HG03045 (cell line): ENCODE measurements at regions not wholly inside any gene's neighbourhood (a gene's known extent, or its start where the extent isn't known, plus 50 kb on each side); places are given as distances from the start of the nearest gene placed in this dataset.
"Not testable (repeated sequence)": the region's sequence is repeated elsewhere in the genome, so short reads cannot be mapped to it uniquely, and the experiment has no call there.

ENCODE experiments used
- ATAC-seq: cut with Tn5 transposase; IDR thresholded peaks from one replicate; pipeline ENCODE4 v1.9.1; 2021; ENCODE audit warnings: mild to moderate bottlenecking, moderate library complexity; ENCODE audit not compliant: unreplicated experiment

DNA sequence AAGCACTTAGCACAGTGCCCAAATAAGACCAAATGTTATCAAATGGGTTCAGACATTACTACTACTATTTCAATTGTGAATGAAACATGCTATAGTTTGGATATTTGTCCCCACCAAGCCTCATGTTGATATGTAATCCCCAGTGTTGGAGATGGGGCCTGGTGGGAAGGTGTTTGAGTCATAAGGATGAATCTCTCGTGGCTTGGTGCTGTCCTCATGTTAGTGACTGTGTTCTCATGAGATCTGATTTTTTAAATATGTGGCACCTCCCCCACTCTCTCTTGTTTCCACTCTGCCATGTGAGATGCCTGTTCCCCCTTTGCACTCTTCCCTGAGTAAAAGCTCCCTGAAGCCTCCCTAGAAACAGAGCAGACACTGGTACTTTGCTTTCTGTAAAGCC lies 148.7 kb upstream of the TGFBR2 start:
- no peak for ATAC-seq

DNA sequence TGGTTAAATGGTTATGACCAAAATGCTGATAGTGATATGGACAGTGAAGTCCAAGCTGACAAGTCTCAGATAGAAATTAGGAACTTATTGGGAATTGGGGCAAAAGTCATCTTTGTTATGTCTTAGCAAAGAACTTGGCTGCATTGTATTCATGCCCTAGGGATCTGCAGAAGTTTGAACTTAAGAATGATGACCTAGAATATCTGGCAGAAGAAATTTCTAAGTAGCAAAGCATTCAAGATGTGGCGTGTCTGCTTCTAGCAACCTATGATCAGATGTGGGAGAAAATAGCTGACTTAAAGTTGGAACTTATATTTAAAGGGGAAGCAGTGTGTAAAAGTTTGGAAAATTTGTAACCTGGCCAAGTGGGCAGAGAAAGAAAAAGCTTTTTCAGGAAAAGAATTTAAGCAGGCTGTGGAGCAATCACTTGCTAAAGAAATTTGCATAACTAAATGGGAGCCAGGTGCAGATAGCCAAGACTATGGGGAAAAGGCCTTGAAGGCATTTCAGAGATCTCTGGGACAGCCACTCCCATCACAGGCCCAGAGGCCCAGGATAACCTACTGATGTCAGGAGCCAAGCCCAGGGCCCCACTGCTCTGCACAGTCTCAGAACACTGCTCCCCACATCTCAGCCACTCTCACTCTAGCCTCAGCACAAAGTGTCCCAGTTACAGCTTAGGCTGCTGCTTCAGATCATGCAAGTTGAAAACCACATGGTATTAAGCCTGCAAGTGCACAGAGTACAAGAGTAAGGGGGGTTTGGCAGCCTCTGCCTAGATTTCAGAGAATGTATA lies 147.8 kb upstream of the TGFBR2 start:
- no peak for ATAC-seq

DNA sequence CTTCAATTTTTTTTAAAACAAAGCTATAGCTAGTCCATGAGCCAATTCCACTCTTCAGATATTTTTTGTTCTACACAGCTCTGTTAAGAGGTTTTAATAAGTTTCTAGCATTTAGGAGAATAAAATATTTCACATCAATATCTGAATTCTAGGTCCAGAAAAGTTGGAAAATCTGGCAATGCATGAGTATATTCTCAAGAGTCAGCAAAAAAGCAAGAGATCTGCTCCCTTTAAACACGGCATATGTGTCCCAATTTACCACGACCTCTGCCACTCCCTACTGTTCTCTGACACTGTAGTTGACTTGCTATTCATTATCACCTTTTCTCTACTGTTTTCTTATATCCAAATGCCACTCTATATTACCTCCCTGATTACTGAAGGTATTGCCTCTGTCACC lies 145.1 kb upstream of the TGFBR2 start:
- ATAC-seq: no peak

DNA sequence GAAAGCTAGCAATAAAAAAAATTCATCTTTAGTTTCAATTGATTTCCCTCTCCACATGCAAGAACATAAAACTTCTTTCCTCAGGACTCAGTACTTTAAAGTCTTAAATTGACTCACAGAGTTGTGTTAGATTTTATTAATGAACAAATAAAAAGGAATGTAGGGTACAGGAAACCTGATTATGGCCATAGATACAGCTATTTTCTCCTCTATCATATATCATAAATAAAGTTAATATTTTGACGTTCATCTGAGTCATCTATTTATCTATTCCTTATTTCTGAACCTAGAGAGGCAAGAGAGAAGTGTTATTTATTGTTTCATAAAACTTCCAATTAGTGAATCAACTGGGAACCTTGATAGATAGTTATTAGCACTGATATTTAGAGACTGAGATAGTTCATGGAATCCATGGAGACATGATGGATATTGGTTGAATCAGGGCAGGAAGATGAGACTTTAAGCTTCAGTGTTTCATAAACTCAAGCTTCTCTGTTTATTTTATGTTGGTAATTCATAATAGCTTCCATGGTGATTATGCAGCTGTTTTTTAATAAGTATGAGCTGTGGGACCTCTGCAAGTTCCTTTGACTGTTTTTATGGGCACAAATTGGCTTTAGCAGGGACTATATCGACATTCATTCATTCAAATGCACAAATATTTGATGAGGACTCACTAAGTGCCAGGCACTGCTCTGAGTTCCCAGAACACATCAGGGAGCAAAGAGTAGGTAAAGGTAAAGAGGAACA lies 143.5 kb upstream of the TGFBR2 start:
- no peak for ATAC-seq

DNA sequence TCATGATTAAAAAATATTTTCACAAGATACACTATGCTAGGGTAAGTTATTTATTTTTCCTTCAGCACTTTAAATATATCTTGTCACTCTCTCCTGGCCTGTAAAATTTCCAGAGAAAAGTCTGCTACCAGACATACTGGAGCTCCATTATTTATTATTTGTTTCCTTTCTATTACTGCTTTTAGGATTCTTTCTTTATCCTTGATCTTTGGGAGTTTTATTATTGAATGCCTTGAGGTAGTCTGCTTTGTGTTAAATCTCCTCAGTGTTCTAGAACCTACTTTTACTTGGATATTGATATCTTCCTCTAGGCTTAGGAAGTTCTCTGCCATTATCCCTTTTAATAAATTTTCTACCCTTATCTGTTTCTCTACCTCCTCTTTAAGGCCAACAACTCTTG lies 142.0 kb upstream of the TGFBR2 start:
- ATAC-seq: no peak

DNA sequence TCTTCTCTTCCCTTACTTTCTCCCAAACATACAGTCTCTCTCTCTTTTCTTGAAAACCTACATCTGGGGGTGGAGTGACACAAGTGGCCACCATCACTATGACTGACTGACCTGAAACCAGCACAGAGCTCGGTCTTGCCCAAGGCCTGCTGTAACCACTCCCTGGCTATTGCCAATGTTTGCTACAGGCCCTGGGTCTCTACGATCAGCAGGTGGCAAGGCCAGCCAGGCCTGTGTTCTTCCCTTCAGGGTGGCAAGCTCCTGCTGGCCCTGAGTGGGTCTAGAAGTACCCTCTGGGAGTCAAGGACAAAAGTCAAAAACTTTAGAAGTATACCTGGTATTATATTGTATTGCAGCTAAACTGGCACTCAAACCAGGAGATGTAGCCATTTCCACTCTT lies 140.9 kb upstream of the TGFBR2 start:
- ATAC-seq: no peak

DNA sequence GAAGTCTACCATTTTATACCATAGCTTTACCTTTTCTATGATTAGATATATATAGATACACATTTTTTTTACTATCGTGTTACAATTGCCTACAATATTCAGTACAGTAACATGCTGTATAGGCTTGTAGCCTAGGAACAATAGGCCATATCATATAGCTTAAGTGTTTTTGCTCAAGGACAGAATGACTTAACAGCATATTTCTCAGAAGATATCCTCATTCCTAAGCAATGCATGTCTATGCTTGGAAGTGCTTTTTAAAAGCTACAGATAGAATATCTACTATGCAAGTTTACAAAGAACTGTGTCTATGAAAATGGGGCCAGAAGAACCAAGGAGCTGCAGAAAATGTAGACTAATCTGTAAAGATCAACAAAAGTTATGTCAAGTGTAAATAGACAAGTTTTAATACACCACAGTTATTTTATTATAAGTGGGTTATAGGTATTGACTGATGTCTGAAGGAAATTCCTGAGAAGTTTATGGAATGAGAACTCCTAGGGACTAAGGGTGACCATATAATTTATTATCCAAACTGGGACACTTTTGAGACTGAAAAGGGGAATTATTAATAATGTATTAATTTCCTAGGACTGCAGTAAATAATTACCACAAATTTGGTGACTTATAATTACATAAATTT lies 138.7 kb upstream of the TGFBR2 start:
- ATAC-seq: no peak

DNA sequence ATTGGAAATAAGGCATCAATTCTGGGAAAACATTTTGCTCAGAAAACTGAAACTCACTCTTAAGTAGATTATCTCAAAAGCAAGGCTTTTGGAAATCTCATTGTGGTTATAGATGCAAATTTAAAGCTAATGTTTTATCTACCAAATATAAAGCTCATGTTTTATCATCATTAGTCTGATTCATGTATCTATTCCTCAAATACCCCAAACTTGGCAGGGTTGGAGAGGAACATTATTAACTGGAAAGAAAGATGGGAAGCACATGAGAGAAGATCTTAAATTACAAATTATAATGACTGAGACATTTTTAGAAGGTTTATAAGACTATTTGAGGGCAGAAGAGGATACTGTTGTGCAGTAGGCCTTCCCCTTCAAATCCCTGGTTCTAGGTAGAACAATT lies 137.3 kb upstream of the TGFBR2 start:
- no peak for ATAC-seq

DNA sequence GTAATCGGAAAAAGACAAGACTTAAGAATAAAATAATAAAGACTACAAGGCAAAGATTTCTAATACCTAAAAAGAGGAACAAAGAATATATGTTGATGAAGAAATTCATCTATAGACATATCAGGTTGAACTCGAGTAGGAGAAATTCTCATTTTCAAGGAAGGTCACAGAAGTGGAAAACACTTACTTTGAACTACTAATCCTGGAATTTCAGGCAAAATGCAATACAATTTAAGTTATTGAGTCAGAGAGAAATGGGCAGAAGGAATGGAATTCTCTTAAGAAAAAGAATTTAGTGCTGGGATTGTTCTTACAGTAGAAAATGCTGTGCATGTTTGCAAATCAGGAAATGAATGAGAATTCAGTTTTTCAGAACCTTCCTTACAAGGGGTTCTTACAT lies 135.9 kb upstream of the TGFBR2 start:
- no peak for ATAC-seq

DNA sequence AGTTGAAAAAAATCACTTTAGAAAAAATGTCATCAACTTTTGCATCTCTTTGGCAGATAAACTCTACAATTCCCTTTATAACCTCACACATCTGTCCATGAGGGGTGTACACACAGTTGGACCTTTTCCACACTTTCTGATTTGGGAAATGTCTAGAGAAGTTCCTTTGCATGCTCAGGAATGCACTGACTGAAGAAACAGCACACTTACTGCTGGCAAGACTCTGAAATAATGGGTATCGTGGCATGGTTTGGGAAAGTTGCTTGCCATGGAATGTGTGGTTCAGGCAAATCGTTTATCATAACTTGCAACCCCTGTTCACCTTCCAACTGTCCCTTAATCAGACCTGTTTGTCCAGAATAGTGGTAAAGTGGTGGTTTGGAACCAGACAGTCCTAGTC lies 135.3 kb upstream of the TGFBR2 start:
- ATAC-seq: no peak

DNA sequence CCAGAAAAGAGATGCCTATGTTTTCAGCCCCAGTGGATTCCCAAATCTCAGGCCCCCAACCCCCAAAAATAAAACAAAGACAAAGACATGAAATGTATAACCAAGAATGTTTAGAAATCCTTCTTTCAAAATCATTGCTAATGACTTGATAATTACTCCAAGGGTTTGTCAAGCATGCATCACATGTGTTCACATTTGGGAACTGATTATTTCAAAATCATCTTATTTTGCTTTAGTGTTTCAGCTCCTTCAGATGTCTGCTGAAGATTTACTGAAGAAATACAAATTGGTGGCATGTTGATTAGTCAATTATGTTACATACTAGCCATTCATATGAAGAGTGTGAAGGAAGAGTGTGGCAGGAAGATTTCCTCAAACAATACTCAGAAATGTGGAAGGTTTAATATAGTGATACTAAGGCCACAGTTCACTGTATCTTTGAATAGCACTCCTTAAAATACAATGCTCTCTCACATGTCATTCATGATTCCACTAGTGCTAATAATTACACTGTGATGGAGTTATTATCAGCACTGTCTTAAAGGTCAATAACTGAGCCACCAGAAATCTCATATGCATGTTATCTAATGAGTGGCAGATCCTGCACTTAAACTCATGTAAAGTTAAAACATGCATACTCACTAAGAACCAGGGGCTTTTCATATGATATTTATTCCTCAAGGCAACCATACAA lies 134.5 kb upstream of the TGFBR2 start:
- no peak for ATAC-seq

DNA sequence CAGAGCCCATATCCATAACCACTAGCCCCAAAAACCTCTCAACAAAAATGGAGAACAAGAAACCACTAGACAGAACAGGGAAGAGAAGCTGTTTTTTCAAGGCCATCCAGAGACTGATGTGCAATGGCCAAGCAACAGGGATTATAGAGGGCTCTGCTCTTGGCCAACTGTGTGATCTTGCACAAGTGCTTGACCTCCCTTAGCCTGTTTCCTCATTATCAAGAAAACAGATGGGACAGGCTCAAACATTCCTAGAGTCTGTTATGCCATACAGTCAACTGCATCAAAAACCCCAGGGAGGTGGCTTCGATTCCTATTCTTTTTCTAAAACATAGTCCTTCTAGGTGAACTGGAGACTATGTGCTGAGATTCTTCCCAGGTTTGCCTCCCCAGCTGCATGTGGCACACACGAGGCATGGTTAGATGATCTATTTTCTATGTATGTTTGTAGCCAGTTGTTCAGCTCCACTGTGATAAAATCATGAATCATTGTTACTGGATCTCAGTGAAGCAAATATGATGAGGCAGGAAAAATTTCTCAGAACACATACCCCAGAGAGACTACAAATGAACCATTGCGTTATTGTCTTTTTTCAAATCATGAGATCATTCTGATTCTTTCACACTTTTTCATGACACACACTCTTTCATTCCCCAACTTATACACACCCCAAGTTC lies 132.9 kb upstream of the TGFBR2 start:
- no peak for ATAC-seq

DNA sequence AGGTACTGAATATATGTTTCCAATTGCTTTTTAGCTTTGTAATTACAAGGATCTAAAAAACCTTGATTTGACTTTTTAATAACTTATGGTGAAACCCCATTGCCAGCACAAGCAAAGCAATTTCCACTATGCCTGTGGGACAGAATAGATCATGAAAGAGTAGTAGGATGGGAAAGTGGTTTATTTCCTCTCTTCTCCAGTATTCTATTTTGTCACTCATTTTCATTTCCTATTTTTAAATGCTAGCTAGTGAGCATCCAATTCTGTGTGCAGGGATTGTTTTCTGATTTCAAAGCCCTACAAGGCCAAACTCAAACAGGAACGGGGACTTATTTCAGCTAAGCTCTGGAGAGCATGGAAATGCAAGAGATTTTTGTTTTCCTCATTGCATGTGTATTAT lies 132.0 kb upstream of the TGFBR2 start:
- no peak for ATAC-seq

DNA sequence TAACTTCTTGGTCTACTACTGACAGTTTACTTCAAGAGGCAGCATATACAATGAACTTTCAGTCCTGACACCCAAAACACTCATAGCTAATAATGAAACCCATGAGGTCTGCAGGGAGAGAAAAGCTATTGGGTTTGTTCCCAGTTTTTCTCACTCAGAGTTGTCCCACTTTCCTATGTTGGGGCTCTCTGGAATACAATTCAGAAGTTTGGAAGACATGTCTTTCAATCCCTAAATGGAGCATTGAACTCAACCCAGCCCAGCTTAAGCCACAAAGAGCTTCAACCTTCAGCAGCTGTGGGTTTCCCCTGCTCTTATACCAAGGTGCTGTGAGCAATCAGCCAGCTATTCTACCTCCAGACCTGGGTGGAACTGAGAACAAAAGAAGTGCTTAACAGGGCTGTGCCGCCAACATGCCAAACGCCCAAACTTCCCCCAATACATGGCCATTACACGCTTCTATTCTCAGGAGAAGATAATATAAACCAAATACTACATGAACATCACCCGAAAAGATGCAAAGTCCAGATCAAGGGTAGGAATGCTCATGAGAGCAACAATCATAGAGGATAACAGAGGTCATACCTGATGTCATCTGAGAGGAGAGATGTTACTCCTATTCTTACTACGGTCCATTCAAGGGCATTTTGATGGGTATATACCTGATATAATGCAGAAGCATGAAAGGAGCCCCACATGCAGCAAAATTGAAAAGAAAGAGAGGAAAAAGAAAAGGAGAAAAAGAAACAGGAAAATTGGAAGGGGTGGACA lies 131.2 kb upstream of the TGFBR2 start:
- peak; percentile 87 for ATAC-seq

DNA sequence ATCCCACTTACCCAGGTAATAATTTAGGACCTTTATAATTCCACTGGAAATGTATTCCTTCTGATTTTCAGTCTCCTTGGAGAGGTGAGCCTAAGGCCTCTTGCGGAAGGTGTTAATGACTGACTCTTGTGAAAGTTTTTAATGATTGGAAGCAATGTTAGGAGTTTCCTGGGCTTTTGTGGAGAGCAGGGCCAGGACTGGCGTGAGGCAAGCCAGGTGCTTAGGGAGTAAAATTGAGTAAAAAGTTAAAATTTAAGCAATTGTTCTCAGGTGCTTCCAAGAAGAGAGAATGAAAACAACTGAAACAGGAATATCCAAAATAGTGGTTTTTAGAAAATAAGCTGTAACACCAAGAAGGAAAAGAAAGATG lies 130.6 kb upstream of the TGFBR2 start:
- no peak for ATAC-seq

DNA sequence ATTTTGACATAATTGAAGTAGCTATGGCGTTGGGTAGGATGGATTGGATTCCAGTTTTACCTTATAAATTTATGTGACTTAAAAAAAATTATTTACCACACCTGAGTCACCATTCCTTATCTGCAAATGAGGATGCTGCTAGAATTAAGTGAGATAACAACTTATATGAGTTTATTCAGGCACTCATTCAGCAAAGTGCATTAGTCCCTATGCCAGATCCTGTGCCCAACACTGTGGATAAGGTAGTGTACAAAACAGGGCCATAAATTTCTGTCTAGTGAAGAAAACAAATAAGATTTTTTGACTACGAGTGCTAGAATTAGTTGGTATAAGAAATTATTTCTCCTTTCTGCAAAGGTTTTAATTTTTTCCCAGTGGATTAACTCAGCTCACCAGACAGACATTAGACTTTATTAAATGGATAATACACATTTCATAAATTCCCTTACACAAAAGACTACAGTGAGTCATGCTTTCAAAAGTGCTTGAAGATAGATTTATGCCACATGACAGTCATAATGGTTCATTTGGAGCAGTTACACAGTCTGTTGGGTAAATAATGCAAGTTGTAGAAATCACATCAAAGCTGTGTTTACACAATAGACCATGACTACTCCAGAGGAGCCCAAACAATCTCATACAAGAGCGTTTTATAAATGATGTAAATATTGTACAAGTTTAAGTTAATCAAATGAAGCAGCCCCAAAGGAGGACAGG lies 129.9 kb upstream of the TGFBR2 start:
- no peak for ATAC-seq

DNA sequence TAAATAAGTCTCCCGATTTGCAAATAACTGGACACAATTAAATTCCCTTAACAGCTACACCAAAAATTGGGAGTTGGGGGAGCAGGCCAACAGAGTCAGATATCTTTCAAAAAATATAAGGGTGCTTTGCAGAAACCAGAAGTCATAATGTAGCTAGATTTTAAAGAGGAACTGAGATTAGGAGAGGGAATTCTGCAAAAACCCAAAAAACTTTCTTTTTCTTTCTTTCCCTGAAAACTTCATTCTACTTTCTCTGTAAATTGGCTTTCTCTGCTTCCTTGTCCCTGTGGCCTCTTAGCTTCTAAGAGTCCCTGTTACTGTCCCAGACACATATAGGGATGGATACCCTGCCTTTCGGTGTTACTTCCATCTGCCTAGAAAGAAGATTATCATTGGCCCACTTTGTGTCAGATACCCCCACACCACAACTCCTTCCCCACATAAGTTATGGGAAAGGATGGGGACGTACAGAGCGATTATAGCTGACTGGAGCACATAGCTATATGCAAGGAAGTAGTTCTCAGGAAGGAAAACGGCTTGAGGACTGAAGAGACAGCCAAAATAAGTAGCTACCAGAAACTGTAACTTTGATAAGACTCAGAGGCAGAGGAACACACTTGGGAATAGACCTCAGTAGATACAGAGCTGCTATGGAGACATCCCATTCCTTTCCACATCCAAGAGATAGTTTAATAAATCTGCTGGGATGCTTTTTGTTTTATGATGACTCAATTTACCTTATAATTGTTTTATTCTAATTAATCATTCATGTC lies 129.1 kb upstream of the TGFBR2 start:
- ATAC-seq: no peak

DNA sequence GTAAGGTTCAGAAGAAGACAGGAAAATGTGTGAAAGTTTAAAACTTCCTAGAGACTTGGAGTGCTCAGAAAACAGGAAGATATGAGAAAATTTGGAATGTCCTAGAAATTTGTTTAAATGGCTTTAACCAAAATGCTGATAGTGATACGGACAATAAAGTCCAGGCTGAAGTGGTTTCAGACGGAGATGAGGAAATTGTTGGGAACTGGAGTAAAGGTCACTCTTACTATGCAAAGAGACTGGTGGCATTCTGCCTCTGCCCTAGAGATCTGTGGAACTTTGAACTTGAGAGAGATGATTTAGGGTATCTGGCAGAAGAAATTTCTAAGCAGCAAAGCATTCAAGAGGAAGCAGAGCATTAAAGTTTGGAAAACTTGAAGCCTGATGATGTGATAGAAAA lies 126.7 kb upstream of the TGFBR2 start:
- ATAC-seq: not testable (repeated sequence)

DNA sequence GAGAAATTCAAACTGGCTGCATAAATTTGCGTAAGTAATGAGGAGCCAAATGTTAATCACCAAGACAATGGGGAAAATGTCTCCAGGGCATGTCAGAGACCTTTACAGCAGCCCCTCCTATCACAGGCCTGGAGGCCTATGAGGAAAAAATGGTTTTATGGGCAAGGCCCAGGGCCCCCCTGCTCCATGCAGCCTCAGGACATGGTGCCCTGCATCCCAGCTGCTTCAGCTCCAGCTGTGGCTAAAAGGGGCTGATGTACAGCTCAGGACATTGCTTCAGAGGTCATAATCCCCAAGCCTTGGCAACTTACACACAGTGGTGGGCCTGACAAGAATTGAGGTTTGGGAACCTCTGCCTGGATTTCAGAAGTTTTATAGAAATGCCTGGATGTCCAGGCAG lies 126.2 kb upstream of the TGFBR2 start:
- ATAC-seq: not testable (repeated sequence)
